Type B pancreatic cell (in vitro differentiated cells): ENCODE measurements at regions not wholly inside any gene's neighbourhood (a gene's known extent, or its start where the extent isn't known, plus 50 kb on each side); places are given as distances from the start of the nearest gene placed in this dataset.

Experiments used
- DNase-seq: peaks from one replicate; pipeline ENCODE4 v3.0.0; 2021; ENCODE audit warnings: mixed read lengths; ENCODE audit not compliant: unreplicated experiment; ENCODE audit errors: extremely low spot score
- H3K27ac Mint-ChIP-seq: 2 replicates; pipeline ENCODE4 v1.8.0; 2021; ENCODE audit warnings: mild to moderate bottlenecking, mixed read lengths
- H3K27me3 Mint-ChIP-seq: 2 replicates; pipeline ENCODE4 v1.8.0; 2021; ENCODE audit warnings: mixed read lengths
- H3K36me3 Mint-ChIP-seq: 2 replicates; pipeline ENCODE4 v1.8.0; 2021; ENCODE audit warnings: mixed read lengths
- H3K4me1 Mint-ChIP-seq: one replicate; pipeline ENCODE4 v1.8.0; 2021; ENCODE audit warnings: mixed read lengths; ENCODE audit not compliant: unreplicated experiment
- H3K4me3 Mint-ChIP-seq: 2 replicates; pipeline ENCODE4 v1.8.0; 2021; ENCODE audit warnings: mild to moderate bottlenecking, mixed read lengths
- H3K9me3 Mint-ChIP-seq: 2 replicates; pipeline ENCODE4 v1.8.0; 2021; ENCODE audit warnings: mixed read lengths
- TF ChIP-seq, protein P1 (sequence below): fragments of 200-600 bp; sonication (generic); conservative IDR thresholded peaks from 2 replicates; pipeline ENCODE4 v1.5.0; 2021; ENCODE audit warnings: antibody characterized with exemption, mild to moderate bottlenecking

DNA sequence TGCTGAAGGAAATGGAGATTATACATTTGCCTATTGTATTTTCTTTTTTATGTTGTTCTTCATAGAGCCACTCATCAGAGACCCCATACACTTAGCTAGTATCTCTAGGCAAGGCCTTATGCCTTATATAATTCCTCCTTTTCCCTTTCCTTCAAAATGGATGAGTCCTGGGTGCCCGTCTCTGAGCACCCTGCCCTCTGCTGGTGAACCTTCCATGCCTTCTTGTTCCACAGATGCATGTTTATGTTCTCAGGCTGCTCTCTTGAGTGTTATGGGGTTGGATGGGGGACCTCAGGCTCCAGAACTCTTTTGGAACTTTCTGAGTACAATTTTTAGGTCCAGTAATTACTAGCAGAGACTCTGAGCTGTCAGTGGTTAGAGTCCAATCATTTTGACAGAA is 368.6 kb upstream of the SPRED2 start:
- peaks cover 5% of the 10 kb centered on the region for H3K27me3 Mint-ChIP-seq

DNA sequence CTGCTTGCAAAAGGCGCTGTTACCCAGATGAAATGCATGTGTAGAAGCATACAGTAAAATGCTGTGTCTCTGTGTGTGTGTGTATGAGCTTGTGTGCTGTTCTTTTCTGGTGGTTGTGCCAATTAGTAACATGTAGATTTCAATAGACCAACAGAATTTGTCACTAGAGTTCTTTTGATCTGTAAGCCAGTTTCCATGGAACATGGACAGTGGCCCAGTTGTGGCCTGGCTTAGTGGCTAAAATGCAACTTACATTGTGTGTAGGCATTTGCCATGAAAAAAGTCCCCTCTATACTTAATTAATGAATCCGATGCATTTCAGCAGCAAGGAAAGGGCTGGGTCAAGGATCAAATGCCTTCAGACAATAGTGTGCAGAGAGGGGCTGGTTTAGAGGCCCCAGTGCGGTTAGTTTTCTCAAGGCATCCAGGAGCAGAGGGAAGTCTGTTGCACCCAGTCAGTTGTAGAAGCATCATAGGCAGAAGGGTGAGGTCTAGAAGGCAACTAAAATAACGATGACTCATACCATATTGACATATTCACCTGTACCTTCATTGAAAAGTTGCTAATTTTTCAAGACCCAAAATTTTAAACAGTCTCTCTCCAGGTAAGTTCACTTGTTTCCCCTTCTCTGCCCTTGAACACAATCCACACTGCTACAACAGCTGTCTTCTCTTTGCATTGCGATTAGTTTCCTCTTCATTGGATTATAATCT is 366.9 kb upstream of the SPRED2 start:
- H3K9me3 Mint-ChIP-seq = peaks cover 6% of the 10 kb centered on the region
- peaks cover 3% of the 10 kb centered on the region for H3K36me3 Mint-ChIP-seq
- no peak overlapping the region for H3K4me3 Mint-ChIP-seq
- TF ChIP-seq, protein P1, sequence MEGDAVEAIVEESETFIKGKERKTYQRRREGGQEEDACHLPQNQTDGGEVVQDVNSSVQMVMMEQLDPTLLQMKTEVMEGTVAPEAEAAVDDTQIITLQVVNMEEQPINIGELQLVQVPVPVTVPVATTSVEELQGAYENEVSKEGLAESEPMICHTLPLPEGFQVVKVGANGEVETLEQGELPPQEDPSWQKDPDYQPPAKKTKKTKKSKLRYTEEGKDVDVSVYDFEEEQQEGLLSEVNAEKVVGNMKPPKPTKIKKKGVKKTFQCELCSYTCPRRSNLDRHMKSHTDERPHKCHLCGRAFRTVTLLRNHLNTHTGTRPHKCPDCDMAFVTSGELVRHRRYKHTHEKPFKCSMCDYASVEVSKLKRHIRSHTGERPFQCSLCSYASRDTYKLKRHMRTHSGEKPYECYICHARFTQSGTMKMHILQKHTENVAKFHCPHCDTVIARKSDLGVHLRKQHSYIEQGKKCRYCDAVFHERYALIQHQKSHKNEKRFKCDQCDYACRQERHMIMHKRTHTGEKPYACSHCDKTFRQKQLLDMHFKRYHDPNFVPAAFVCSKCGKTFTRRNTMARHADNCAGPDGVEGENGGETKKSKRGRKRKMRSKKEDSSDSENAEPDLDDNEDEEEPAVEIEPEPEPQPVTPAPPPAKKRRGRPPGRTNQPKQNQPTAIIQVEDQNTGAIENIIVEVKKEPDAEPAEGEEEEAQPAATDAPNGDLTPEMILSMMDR = no peak
- peaks cover 5% of the 10 kb centered on the region for H3K27me3 Mint-ChIP-seq
- DNase-seq = no peak
- H3K27ac Mint-ChIP-seq = no peak overlapping the region
- H3K4me1 Mint-ChIP-seq = peaks cover 32% of the 10 kb centered on the region

More for the DNA sequence above, 368.6 kb upstream of the SPRED2 start:
- Mint-ChIP-seq H3K27ac (no peak overlapping the region), H3K4me3 (no peak overlapping the region), H3K36me3 (peaks cover 5% of the 10 kb centered on the region), H3K9me3 (peaks cover 12% of the 10 kb centered on the region), H3K4me1 (peaks cover 32% of the 10 kb centered on the region)
- TF ChIP-seq, protein P1 = peak; percentile 41
- no peak for DNase-seq

DNA sequence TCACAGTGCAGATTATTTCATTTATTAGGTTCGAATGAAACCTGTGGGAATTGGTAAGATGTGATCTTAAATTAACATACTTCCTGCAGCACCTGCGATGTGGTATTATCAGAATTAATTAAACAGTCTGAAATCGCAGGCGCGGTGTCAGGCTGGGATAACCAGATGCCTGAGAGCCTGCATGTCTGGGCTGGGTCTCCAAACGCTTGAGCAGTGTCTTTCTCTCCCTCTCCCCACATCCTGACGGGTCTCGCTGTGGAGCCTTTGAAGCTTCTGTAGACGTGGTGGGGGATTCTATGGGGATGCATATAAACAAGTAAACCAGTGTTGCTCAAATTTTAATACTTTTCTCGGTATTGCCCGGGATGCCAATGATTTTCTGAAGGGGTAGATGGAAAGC is 366.2 kb upstream of the SPRED2 start:
- TF ChIP-seq, protein P1 = no peak
- Mint-ChIP-seq H3K36me3 (peaks cover 3% of the 10 kb centered on the region), H3K4me1 (peaks cover 32% of the 10 kb centered on the region)

DNA sequence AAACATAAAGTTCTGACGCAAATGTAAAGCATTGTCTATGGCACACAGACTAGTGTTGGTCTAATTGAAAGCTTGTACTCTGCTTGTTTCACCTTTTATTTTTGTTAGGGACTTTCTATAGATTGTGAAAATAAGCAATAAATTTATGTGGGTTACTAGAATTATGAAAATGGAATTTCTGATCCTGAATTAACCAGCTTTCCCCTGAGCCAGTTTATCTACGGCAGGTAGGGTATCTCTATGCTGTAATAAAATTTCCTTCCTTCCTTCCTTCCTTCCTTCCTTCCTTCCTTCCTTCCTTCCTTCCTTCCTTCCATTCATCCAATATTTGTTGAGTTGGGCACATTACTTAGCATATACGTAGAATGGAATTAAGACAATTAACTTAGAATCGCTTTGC is 362.6 kb upstream of the SPRED2 start:
- no peak overlapping the region for H3K27ac Mint-ChIP-seq
- TF ChIP-seq, protein P1 = no peak
- H3K4me3 Mint-ChIP-seq = no peak overlapping the region
- H3K27me3 Mint-ChIP-seq = peaks cover 4% of the 10 kb centered on the region
- no peaks in the 10 kb centered on the region for H3K9me3 Mint-ChIP-seq
- peaks cover 25% of the 10 kb centered on the region for H3K4me1 Mint-ChIP-seq
- H3K36me3 Mint-ChIP-seq = no peaks in the 10 kb centered on the region
- no peak for DNase-seq

More for the DNA sequence above, 366.2 kb upstream of the SPRED2 start:
- no peak for DNase-seq
- Mint-ChIP-seq H3K27me3 (peaks cover 5% of the 10 kb centered on the region), H3K27ac (no peak overlapping the region), H3K4me3 (no peak overlapping the region), H3K9me3 (peaks cover 6% of the 10 kb centered on the region)

DNA sequence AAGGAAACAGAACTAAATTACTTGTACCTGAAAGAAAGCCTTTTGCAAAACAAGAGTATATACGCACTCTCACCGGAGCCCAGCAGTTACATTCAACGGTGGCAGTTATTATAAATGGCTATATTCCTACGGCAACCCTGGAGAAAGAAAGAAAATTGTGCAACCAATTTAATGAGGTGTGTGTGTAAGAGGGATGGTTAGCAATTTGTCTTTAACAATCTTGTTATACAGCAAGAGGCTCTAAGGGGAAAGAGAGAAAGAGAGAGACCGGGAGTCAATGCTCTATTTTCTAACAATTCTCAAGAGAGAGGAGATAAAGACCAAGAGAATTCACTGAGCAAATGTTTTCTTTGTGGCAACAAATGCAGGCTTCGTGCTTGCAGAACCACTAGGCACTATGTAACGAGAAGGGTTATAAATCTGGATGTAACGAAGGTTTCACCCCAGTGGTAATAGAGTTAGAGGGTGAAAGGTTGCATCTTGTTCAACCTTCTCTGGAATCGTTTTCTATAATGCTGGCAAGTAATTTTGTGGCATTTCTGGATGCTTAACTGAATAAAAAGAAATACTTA is 359.1 kb upstream of the SPRED2 start:
- TF ChIP-seq, protein P1 = no peak
- Mint-ChIP-seq H3K9me3 (peaks cover 6% of the 10 kb centered on the region), H3K4me3 (peak overlapping the region; percentile 16), H3K36me3 (no peaks in the 10 kb centered on the region), H3K4me1 (peaks cover 6% of the 10 kb centered on the region), H3K27ac (no peak overlapping the region), H3K27me3 (peaks cover 9% of the 10 kb centered on the region)
- no peak for DNase-seq
